CD14-positive monocyte (primary cell): ENCODE measurements at regions not wholly inside any gene's neighbourhood (a gene's known extent, or its start where the extent isn't known, plus 50 kb on each side); places are given as distances from the start of the nearest gene placed in this dataset.

Experiments used
- DNase-seq, 3 donors: peaks; one replicate each; pipeline ENCODE4 v3.0.0-alpha.2; 2011 to 2022
- H2AFZ ChIP-seq: 2 replicates; pipeline ENCODE4 v1.6.0; 2012; ENCODE audit warnings: mild to moderate bottlenecking, low read depth, low read length, inconsistent platforms; ENCODE audit not compliant: insufficient read depth, poor library complexity, severe bottlenecking
- H3K27ac ChIP-seq, 2 donors: 1 replicate in 1 of 2; 2 replicates in 1 of 2; pipeline ENCODE4 v1.5.1; 2012 to 2013; ENCODE audit warnings: low read length in 2 of 2, control low read depth in 1 of 2, inconsistent platforms in 1 of 2, low read depth in 1 of 2, mild to moderate bottlenecking in 1 of 2
- H3K27me3 ChIP-seq, 2 donors: one replicate each; pipeline versions ENCODE4 v1.6.0 to v1.6.1; 2011 to 2013; ENCODE audit warnings: low read length in 2 of 2; ENCODE audit not compliant: control insufficient read depth in 2 of 2, insufficient read depth in 2 of 2
- H3K36me3 ChIP-seq, 2 donors: replicated peaks in 1 of 2; 1 replicate in 1 of 2; 2 replicates in 1 of 2; pipeline versions ENCODE4 v1.5.1 to v1.6.1; 2012 to 2013; ENCODE audit warnings: low read length in 2 of 2, control low read depth in 1 of 2, inconsistent platforms in 1 of 2, mild to moderate bottlenecking in 1 of 2; ENCODE audit not compliant: insufficient read depth in 2 of 2, control insufficient read depth in 1 of 2
- H3K4me1 ChIP-seq, 2 donors: 1 replicate in 1 of 2; 2 replicates in 1 of 2; pipeline versions ENCODE4 v1.5.1 to v1.6.1; 2012 to 2013; ENCODE audit warnings: low read length in 2 of 2, control low read depth in 1 of 2, inconsistent platforms in 1 of 2, mild to moderate bottlenecking in 1 of 2, moderate library complexity in 1 of 2; ENCODE audit not compliant: insufficient read depth in 2 of 2, control insufficient read depth in 1 of 2
- H3K4me2 ChIP-seq: replicated peaks from 2 replicates; pipeline ENCODE3; 2012; ENCODE audit warnings: low read length, moderate library complexity, mild to moderate bottlenecking; ENCODE audit not compliant: poor library complexity, severe bottlenecking; ENCODE audit errors: extremely low read depth
- H3K4me3 ChIP-seq, 3 experiments: fragments of 200-600 bp in 1 of 3; sonication (generic) in 1 of 3; replicated peaks in 1 of 3; 1 replicate in 2 of 3; 2 replicates in 1 of 3; pipeline ENCODE4 v1.5.1; 2011 to 2013; ENCODE audit warnings: low read length in 3 of 3, mild to moderate bottlenecking in 3 of 3, control low read depth in 2 of 3, low read depth in 2 of 3, inconsistent platforms in 1 of 3, moderate library complexity in 1 of 3
- H3K79me2 ChIP-seq: 2 replicates; pipeline ENCODE4 v1.6.0; 2012; ENCODE audit warnings: mild to moderate bottlenecking, control low read depth, inconsistent platforms, low read length, moderate library complexity; ENCODE audit not compliant: insufficient read depth
- H3K9ac ChIP-seq: 2 replicates; pipeline ENCODE4 v1.6.0; 2017; ENCODE audit warnings: low read length, mild to moderate bottlenecking; ENCODE audit not compliant: insufficient read depth, poor library complexity, severe bottlenecking
- H3K9me3 ChIP-seq, 2 donors: replicated peaks in 1 of 2; 1 replicate in 1 of 2; 2 replicates in 1 of 2; pipeline versions ENCODE4 v1.5.1 to v1.6.1; 2012 to 2013; ENCODE audit warnings: low read length in 2 of 2, control low read depth in 1 of 2; ENCODE audit not compliant: control insufficient read depth in 1 of 2, insufficient read depth in 1 of 2
- H4K20me1 ChIP-seq: 2 replicates; pipeline ENCODE4 v1.6.0; 2012; ENCODE audit warnings: mild to moderate bottlenecking, low read length, control low read depth, moderate library complexity; ENCODE audit not compliant: insufficient read depth
- H3K27ac Mint-ChIP-seq, 7 donors: one replicate each; pipeline ENCODE4 v1.8.0; 2020; ENCODE audit warnings: mild to moderate bottlenecking in 7 of 7, mixed read lengths in 7 of 7, moderate library complexity in 6 of 7, inconsistent platforms in 2 of 7
- H3K27me3 Mint-ChIP-seq, 3 donors: one replicate each; pipeline ENCODE4 v1.8.0; 2021 to 2022; ENCODE audit warnings: low read depth in 3 of 3, mild to moderate bottlenecking in 3 of 3, mixed read lengths in 3 of 3, moderate library complexity in 3 of 3, inconsistent platforms in 1 of 3
- H3K36me3 Mint-ChIP-seq, 2 donors: one replicate each; pipeline ENCODE4 v1.8.0; 2020; ENCODE audit warnings: mixed read lengths in 2 of 2, inconsistent platforms in 1 of 2, mild to moderate bottlenecking in 1 of 2
- H3K4me1 Mint-ChIP-seq: one replicate; pipeline ENCODE4 v1.8.0; 2020; ENCODE audit warnings: mild to moderate bottlenecking, mixed read lengths
- H3K4me3 Mint-ChIP-seq, 2 donors: one replicate each; pipeline ENCODE4 v1.8.0; 2020; ENCODE audit warnings: mild to moderate bottlenecking in 2 of 2, mixed read lengths in 2 of 2, moderate library complexity in 1 of 2
- H3K9me3 Mint-ChIP-seq, 7 donors: one replicate each; pipeline ENCODE4 v1.8.0; 2020 to 2022; ENCODE audit warnings: mixed read lengths in 7 of 7, mild to moderate bottlenecking in 6 of 7, moderate library complexity in 6 of 7, inconsistent platforms in 2 of 7
- WGBS: methylation state at CpG from one replicate; pipeline ENCODE4 v1.1.5; 2013; ENCODE audit warnings: missing lambda C conversion rate; ENCODE audit not compliant: insufficient coverage; 5-methylcytosine and 5-hydroxymethylcytosine counted together
- intact Hi-C, 2 donors: fragments of 100-400 bp; cut with micrococcal nuclease; formaldehyde crosslinking; loops; one replicate each; pipeline versions ENCODE4 v1.15.0 to v1.15.1; 2023
- TF ChIP-seq, protein P1 (sequence below): fragments of 200-600 bp; IDR thresholded peaks from one replicate; pipeline ENCODE4 v1.8.0; 2022; ENCODE audit warnings: antibody characterized with exemption, mild to moderate bottlenecking

- H3K27me3 ChIP-seq, result no peaks in the 10 kb centered on the region
- H3K27ac ChIP-seq, result no peak overlapping the region
- Mint-ChIP-seq H3K4me3 (no peak overlapping the region), H3K36me3 (no peaks in the 10 kb centered on the region), H3K9me3 (peaks cover 0 to 4% (median 0%) of the 10 kb centered on the region in 7 donors), H3K27me3 (peaks cover 2 to 7% (median 3%) of the 10 kb centered on the region in 3 donors), H3K4me1 (no peaks in the 10 kb centered on the region), H3K27ac (no peak overlapping the region)
- TF ChIP-seq, protein P1, sequence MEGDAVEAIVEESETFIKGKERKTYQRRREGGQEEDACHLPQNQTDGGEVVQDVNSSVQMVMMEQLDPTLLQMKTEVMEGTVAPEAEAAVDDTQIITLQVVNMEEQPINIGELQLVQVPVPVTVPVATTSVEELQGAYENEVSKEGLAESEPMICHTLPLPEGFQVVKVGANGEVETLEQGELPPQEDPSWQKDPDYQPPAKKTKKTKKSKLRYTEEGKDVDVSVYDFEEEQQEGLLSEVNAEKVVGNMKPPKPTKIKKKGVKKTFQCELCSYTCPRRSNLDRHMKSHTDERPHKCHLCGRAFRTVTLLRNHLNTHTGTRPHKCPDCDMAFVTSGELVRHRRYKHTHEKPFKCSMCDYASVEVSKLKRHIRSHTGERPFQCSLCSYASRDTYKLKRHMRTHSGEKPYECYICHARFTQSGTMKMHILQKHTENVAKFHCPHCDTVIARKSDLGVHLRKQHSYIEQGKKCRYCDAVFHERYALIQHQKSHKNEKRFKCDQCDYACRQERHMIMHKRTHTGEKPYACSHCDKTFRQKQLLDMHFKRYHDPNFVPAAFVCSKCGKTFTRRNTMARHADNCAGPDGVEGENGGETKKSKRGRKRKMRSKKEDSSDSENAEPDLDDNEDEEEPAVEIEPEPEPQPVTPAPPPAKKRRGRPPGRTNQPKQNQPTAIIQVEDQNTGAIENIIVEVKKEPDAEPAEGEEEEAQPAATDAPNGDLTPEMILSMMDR, result no peak
- no peak overlapping the region for H3K4me2 ChIP-seq
- WGBS, result 90% methylated on average over 3 of the region's 5 CpGs
- no peaks in the 10 kb centered on the region for H3K36me3 ChIP-seq
- no peak overlapping the region for H2AFZ ChIP-seq
- H3K9me3 ChIP-seq, result no peaks in the 10 kb centered on the region
- no peaks in the 10 kb centered on the region for H4K20me1 ChIP-seq
- no peaks in the 10 kb centered on the region for H3K79me2 ChIP-seq
- no peak overlapping the region for H3K4me3 ChIP-seq
- H3K4me1 ChIP-seq, result no peaks in the 10 kb centered on the region
- intact Hi-C loops, result no loop called here
- no peak for DNase-seq
- no peak overlapping the region for H3K9ac ChIP-seq
These were observed 66.3 kb upstream of the SCG2 start for GRCh38 chr2:223668302-223668998.

DNA sequence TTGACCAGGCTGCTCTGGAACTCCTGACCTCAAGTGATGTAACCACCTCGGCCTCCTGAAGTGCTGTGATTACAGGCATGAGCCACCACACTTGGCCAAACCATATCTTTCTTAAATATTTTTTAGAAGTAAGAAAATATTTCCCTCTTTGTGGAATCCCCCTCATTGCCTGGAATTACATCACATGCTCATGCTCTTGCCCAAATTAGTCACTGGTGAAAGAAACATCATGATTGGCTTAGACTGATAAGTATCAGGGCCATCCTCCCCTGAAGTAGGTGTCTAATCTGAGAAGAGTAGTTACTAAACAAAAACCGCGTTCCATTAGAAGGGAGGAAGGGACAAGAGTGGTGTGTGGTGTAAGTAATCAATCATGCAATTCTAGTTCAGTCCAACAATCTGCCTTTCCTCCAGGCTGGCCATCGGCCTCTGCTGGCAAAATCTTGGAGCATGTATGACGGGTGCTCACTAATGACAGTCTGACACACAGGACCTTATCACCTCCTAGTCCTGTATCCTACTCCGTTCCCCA lies 52.3 kb upstream of the SCG2 start:
- 100% methylated on average over 1 of the region's 6 CpGs for WGBS
- intact Hi-C loops, result no loop called here
- peaks cover 0 to 5% (median 1%) of the 10 kb centered on the region in 3 donors for H3K27me3 Mint-ChIP-seq

More for the DNA sequence above, 52.3 kb upstream of the SCG2 start:
- Histone ChIP-seq H4K20me1 (no peaks in the 10 kb centered on the region), H3K79me2 (no peaks in the 10 kb centered on the region), H3K9ac (no peak overlapping the region), H3K4me1 (no peaks in the 10 kb centered on the region), H3K9me3 (no peaks in the 10 kb centered on the region), H2AFZ (no peak overlapping the region), H3K4me2 (no peak overlapping the region), H3K27me3 (no peaks in the 10 kb centered on the region), H3K27ac (no peak overlapping the region), H3K36me3 (no peaks in the 10 kb centered on the region), H3K4me3 (no peak overlapping the region)
- Mint-ChIP-seq H3K4me3 (no peak overlapping the region), H3K9me3 (peaks cover 0 to 8% (median 4%) of the 10 kb centered on the region in 7 donors), H3K4me1 (no peaks in the 10 kb centered on the region), H3K36me3 (no peaks in the 10 kb centered on the region), H3K27ac (no peak overlapping the region)
- TF ChIP-seq, protein P1, result no peak
- DNase-seq, result no peak
